ENCODE measurements at regions not wholly inside any gene's neighbourhood (a gene's known extent, or its start where the extent isn't known, plus 50 kb on each side); places are given as distances from the start of the nearest gene placed in this dataset.

- no peaks in the 10 kb centered on the region for H3K9me3 ChIP-seq (ENCODE audit: insufficient read depth, low read depth, low read length)
- H3K4me3 ChIP-seq (ENCODE audit: low read length) = no peak overlapping the region
- no peak overlapping the region for H3K27ac ChIP-seq (ENCODE audit: low read length)
- H3K4me1 ChIP-seq (ENCODE audit: insufficient read depth, low read length) = peaks cover 26% of the 10 kb centered on the region
- H3K36me3 ChIP-seq (ENCODE audit: insufficient read depth, low read depth, low read length) = no peaks in the 10 kb centered on the region
- no peaks in the 10 kb centered on the region for H3K27me3 ChIP-seq (ENCODE audit: insufficient read depth, low read length)
- no peak overlapping the region for H3K9ac ChIP-seq (ENCODE audit: low read depth, low read length)
These were observed 109.9 kb upstream of the BEND6 start for GRCh38 chr6:56845032-56845431.

DNA sequence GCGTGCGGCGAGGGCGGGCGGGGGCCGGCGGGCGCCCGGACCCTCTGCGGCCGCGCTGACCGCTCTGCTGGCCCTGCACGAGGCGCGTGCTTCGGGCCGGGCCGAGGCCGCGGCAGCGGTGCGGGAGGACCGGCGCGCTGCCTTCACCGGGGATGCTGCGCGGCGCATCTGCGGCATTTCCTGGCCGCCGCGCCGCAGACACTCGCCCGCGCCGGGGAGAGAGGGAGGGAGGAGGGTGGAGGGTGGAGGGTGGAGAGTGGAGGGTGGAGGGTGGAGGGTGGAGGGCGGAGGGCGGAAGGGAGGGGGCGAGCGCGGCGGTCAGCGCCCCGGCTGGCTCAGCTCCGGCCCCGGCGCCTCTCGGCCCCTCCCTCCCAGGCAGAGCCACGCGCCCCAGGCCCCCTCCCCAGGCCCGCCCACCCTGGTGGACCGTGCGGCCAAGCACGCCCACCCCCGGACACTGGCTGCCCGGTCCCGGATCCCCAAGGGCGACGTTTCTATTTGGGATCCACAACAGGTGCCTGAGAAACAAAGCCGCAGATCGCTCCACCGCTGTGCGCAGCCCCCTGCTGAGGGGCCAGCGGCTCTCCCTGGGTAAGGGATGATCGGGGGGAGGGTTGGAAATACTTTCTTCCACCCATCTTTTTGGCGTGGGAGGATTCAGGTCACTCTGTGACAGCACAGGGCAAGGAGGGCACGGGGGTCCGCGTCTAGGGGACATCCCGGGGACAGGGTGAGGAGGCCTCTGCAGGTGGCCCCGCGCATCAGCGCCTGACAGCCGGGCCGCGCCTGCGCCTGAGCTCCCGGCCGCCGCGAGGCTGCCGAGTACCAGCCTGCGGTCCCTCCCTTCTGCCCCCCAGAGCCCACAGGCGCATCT, 111.2 kb upstream of the BEND6 start:
- Histone ChIP-seq H3K27ac (ENCODE audit: low read length) (no peak overlapping the region), H3K27me3 (ENCODE audit: insufficient read depth, low read length) (no peaks in the 10 kb centered on the region), H3K9me3 (ENCODE audit: insufficient read depth, low read depth, low read length) (no peaks in the 10 kb centered on the region), H3K4me3 (ENCODE audit: low read length) (peak overlapping the region; percentile 94), H3K36me3 (ENCODE audit: insufficient read depth, low read depth, low read length) (no peaks in the 10 kb centered on the region), H3K9ac (ENCODE audit: low read depth, low read length) (peak overlapping the region; percentile 87; the same call in 1 of the 2 replicates), H3K4me1 (ENCODE audit: insufficient read depth, low read length) (peaks cover 30% of the 10 kb centered on the region)

DNA sequence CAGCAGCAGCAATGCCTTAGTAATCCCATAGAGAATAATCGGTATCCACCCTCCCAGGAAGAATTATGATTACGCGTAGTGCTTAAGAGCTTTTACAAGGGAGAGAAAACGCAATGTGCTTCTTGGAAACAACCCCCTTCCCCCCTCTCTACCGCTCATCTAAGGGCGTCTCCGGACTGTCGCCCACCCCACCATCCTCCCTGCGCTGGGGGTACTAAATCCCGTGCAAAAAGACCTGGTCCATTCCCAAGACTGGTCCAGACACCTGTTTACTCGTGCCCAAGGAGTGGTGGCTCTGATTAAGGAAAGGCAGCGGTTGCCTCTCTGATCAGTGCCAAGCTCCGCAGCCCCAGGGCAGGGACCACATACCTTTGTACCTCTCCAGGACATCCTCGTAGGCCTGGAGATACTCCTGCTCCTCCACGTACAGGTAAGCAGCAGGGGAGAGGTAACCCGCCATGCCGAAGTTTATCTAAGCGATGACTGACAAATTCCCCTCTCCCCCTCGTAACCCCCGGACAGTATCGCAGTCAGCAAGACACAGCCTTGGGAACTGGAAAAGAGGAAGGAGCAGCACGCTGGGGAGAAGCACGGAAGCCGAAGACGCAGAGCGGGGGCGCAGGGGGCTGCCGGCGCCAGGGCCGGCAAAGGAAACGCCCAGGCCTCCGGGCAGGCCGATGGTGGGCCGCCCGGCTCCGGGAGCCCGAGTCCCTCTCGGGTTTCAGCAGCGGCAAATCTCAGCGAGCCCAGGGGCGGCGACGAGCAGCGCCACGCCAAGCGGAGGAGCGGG, 112.0 kb upstream of the BEND6 start:
- peaks cover 34% of the 10 kb centered on the region for H3K4me1 ChIP-seq (ENCODE audit: insufficient read depth, low read length)
- H3K27me3 ChIP-seq (ENCODE audit: insufficient read depth, low read length) = no peaks in the 10 kb centered on the region
- peak overlapping the region; percentile 94 for H3K4me3 ChIP-seq (ENCODE audit: low read length)
- H3K9ac ChIP-seq (ENCODE audit: low read depth, low read length) = peak overlapping the region; percentile 87
- no peak overlapping the region for H3K27ac ChIP-seq (ENCODE audit: low read length)
- H3K9me3 ChIP-seq (ENCODE audit: insufficient read depth, low read depth, low read length) = no peaks in the 10 kb centered on the region
- H3K36me3 ChIP-seq (ENCODE audit: insufficient read depth, low read depth, low read length) = no peaks in the 10 kb centered on the region

DNA sequence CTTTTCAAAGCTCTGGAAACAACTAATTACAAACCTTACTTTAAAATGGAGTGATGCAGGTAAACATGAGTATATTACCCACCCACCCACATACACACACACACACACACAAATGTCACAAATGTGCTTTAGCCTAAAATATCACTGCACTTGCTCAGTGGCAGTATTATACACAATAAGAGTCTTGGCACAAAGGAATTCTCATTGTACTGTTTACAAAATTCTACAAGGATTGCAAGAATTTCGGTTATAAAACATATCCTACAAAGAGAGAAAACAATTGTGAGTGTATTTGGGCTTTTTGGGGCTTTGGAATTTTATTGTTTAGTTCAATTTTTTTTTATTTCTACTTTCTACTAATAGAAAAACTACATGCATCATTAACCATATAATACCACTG, 113.2 kb upstream of the BEND6 start:
- peaks cover 36% of the 10 kb centered on the region for H3K4me1 ChIP-seq (ENCODE audit: insufficient read depth, low read length)
- H3K4me3 ChIP-seq (ENCODE audit: low read length) = peak overlapping the region; percentile 94
- no peaks in the 10 kb centered on the region for H3K9me3 ChIP-seq (ENCODE audit: insufficient read depth, low read depth, low read length)
- H3K36me3 ChIP-seq (ENCODE audit: insufficient read depth, low read depth, low read length) = no peaks in the 10 kb centered on the region
- H3K27me3 ChIP-seq (ENCODE audit: insufficient read depth, low read length) = no peaks in the 10 kb centered on the region
- no peak overlapping the region for H3K27ac ChIP-seq (ENCODE audit: low read length)
- H3K9ac ChIP-seq (ENCODE audit: low read depth, low read length) = peak overlapping the region; percentile 87; the same call in 1 of the 2 replicates

DNA sequence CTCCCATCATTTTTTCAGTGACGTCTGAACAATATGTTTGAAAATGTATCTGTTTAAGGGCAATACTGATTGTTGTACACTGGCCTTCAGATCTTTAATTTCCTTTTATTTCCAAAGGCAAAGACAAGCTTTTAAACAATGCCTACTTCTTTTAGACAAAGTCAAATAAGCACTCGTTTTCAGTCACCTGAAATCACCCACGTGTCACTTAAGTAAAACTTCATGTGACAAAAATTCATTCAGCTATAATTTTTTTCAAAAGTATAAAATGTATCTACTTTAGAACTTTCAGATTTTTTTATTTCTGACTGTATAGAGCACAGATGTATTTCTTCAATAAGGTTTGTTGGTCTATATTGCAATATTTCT, 113.5 kb upstream of the BEND6 start:
- no peak overlapping the region for H3K27ac ChIP-seq (ENCODE audit: low read length)
- peaks cover 36% of the 10 kb centered on the region for H3K4me1 ChIP-seq (ENCODE audit: insufficient read depth, low read length)
- peak overlapping the region; percentile 94 for H3K4me3 ChIP-seq (ENCODE audit: low read length)
- no peaks in the 10 kb centered on the region for H3K36me3 ChIP-seq (ENCODE audit: insufficient read depth, low read depth, low read length)
- peak overlapping the region; percentile 87; the same call in 1 of the 2 replicates for H3K9ac ChIP-seq (ENCODE audit: low read depth, low read length)
- no peaks in the 10 kb centered on the region for H3K9me3 ChIP-seq (ENCODE audit: insufficient read depth, low read depth, low read length)
- H3K27me3 ChIP-seq (ENCODE audit: insufficient read depth, low read length) = no peaks in the 10 kb centered on the region

- H3K36me3 ChIP-seq (ENCODE audit: insufficient read depth, low read depth, low read length) = no peaks in the 10 kb centered on the region
- no peak overlapping the region for H3K27ac ChIP-seq (ENCODE audit: low read length)
- peak overlapping the region; percentile 3; the same call in 1 of the 2 replicates for H3K9ac ChIP-seq (ENCODE audit: low read depth, low read length)
- no peaks in the 10 kb centered on the region for H3K27me3 ChIP-seq (ENCODE audit: insufficient read depth, low read length)
- H3K4me3 ChIP-seq (ENCODE audit: low read length) = peak overlapping the region; percentile 94; the same call in 1 of the 2 replicates
- H3K9me3 ChIP-seq (ENCODE audit: insufficient read depth, low read depth, low read length) = no peaks in the 10 kb centered on the region
- H3K4me1 ChIP-seq (ENCODE audit: insufficient read depth, low read length) = peaks cover 36% of the 10 kb centered on the region
These were observed 114.2 kb upstream of the BEND6 start for GRCh38 chr6:56840467-56841380.

GRCh38 chr6:56839533-56840183, 115.2 kb upstream of the BEND6 start:
- H3K9ac ChIP-seq (ENCODE audit: low read depth, low read length) = no peak overlapping the region
- no peaks in the 10 kb centered on the region for H3K36me3 ChIP-seq (ENCODE audit: insufficient read depth, low read depth, low read length)
- H3K4me1 ChIP-seq (ENCODE audit: insufficient read depth, low read length) = peaks cover 36% of the 10 kb centered on the region
- H3K9me3 ChIP-seq (ENCODE audit: insufficient read depth, low read depth, low read length) = no peaks in the 10 kb centered on the region
- H3K27me3 ChIP-seq (ENCODE audit: insufficient read depth, low read length) = no peaks in the 10 kb centered on the region
- no peak overlapping the region for H3K4me3 ChIP-seq (ENCODE audit: low read length)
- no peak overlapping the region for H3K27ac ChIP-seq (ENCODE audit: low read length)

- Histone ChIP-seq H3K4me3 (ENCODE audit: low read length) (no peak overlapping the region), H3K9ac (ENCODE audit: low read depth, low read length) (no peak overlapping the region), H3K27me3 (ENCODE audit: insufficient read depth, low read length) (no peaks in the 10 kb centered on the region), H3K9me3 (ENCODE audit: insufficient read depth, low read depth, low read length) (no peaks in the 10 kb centered on the region), H3K36me3 (ENCODE audit: insufficient read depth, low read depth, low read length) (no peaks in the 10 kb centered on the region), H3K4me1 (ENCODE audit: insufficient read depth, low read length) (peaks cover 36% of the 10 kb centered on the region), H3K27ac (ENCODE audit: low read length) (no peak overlapping the region)
These were observed 115.9 kb upstream of the BEND6 start for GRCh38 chr6:56838965-56839364.

DNA sequence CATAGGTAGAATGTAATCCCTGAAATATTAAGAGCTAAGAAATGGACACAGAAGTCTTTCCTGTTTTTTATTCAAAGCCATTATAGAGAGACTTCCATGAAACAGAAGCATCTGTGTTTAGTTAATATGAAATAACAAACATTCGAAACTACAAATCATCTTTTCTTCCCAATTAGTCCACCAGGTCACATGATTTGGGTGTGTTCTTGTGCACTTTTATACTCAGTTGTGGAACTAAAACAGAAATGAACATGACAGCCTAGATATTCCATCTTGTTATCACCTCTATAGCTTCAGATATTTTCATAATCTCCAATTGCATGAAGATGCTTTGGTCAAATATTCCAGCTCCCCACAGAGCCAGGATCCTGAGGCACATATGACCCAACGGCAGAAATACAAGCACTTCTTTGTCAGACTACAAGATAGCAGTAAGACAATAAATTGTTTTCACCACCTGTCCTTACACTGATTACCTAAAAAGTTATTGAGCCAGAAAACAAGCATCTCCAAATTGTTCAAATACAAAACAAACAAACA, 116.8 kb upstream of the BEND6 start:
- Histone ChIP-seq H3K9me3 (ENCODE audit: insufficient read depth, low read depth, low read length) (no peaks in the 10 kb centered on the region), H3K4me3 (ENCODE audit: low read length) (no peak overlapping the region), H3K27ac (ENCODE audit: low read length) (no peak overlapping the region), H3K4me1 (ENCODE audit: insufficient read depth, low read length) (peaks cover 36% of the 10 kb centered on the region), H3K36me3 (ENCODE audit: insufficient read depth, low read depth, low read length) (no peaks in the 10 kb centered on the region), H3K9ac (ENCODE audit: low read depth, low read length) (no peak overlapping the region), H3K27me3 (ENCODE audit: insufficient read depth, low read length) (no peaks in the 10 kb centered on the region)

GRCh38 chr6:56837322-56837894, 117.5 kb upstream of the BEND6 start:
- Histone ChIP-seq H3K9ac (ENCODE audit: low read depth, low read length) (no peak overlapping the region), H3K9me3 (ENCODE audit: insufficient read depth, low read depth, low read length) (no peaks in the 10 kb centered on the region), H3K27ac (ENCODE audit: low read length) (no peak overlapping the region), H3K36me3 (ENCODE audit: insufficient read depth, low read depth, low read length) (no peaks in the 10 kb centered on the region), H3K4me3 (ENCODE audit: low read length) (no peak overlapping the region), H3K27me3 (ENCODE audit: insufficient read depth, low read length) (no peaks in the 10 kb centered on the region), H3K4me1 (ENCODE audit: insufficient read depth, low read length) (peaks cover 36% of the 10 kb centered on the region)

Data from iPS-20b (cell line).